Stimulated activated CD4-positive, alpha-beta T cell treated with anti-CD3 and anti-CD28 coated beads, Interleukin-12 subunit alpha, Interleukin-12 subunit beta, amount 100 ng/mL, for 4 hours (primary cell): ENCODE measurements at regions not wholly inside any gene's neighbourhood (a gene's known extent, or its start where the extent isn't known, plus 50 kb on each side); places are given as distances from the start of the nearest gene placed in this dataset.

Experiments used
- DNase-seq: peaks from one replicate; pipeline ENCODE4 v3.0.0-alpha.2; 2020

- no peak for DNase-seq
These were observed 410.5 kb downstream of the BMP2 start for GRCh38 chr20:7178004-7178403.

- no peak for DNase-seq
These were observed 413.0 kb downstream of the BMP2 start for GRCh38 chr20:7180256-7181045.

GRCh38 chr20:7189231-7189630 lies 421.7 kb downstream of the BMP2 start:
- no peak for DNase-seq

- DNase-seq, result no peak
These were observed 426.2 kb downstream of the BMP2 start for GRCh38 chr20:7193681-7194080.

- DNase-seq, result no peak
These were observed 428.2 kb downstream of the BMP2 start for GRCh38 chr20:7195704-7196103.

- no peak for DNase-seq
These were observed 429.0 kb downstream of the BMP2 start for GRCh38 chr20:7196481-7196880.

GRCh38 chr20:7199861-7200260 lies 432.4 kb downstream of the BMP2 start:
- DNase-seq, result no peak

- no peak for DNase-seq
These were observed 439.8 kb downstream of the BMP2 start for GRCh38 chr20:7207186-7207798.

- no peak for DNase-seq
These were observed 443.4 kb downstream of the BMP2 start for GRCh38 chr20:7210910-7211309.

GRCh38 chr20:7214081-7214740 lies 446.7 kb downstream of the BMP2 start:
- no peak for DNase-seq

- DNase-seq, result no peak
These were observed 450.1 kb downstream of the BMP2 start for GRCh38 chr20:7217606-7218005.

GRCh38 chr20:7220755-7221154 lies 453.3 kb downstream of the BMP2 start:
- no peak for DNase-seq

- DNase-seq, result no peak
These were observed 458.7 kb downstream of the BMP2 start for GRCh38 chr20:7226156-7226555.

GRCh38 chr20:7231303-7231702 lies 463.8 kb downstream of the BMP2 start:
- no peak for DNase-seq

GRCh38 chr20:7232796-7233195 lies 465.3 kb downstream of the BMP2 start:
- no peak for DNase-seq

- no peak for DNase-seq
These were observed 469.8 kb downstream of the BMP2 start for GRCh38 chr20:7237251-7237650.

GRCh38 chr20:7240490-7240889 lies 473.0 kb downstream of the BMP2 start:
- no peak for DNase-seq

- no peak for DNase-seq
These were observed 481.1 kb downstream of the BMP2 start for GRCh38 chr20:7248281-7249201.

- no peak for DNase-seq
These were observed 482.9 kb downstream of the BMP2 start for GRCh38 chr20:7250337-7250736.

GRCh38 chr20:7257099-7257498 lies 489.6 kb downstream of the BMP2 start:
- no peak for DNase-seq

- no peak for DNase-seq
These were observed 490.4 kb downstream of the BMP2 start for GRCh38 chr20:7257692-7258466.

- no peak for DNase-seq
These were observed 495.3 kb downstream of the BMP2 start for GRCh38 chr20:7262803-7263202.
